K562 (cell line): ENCODE measurements at regions not wholly inside any gene's neighbourhood (a gene's known extent, or its start where the extent isn't known, plus 50 kb on each side); places are given as distances from the start of the nearest gene placed in this dataset.

Experiments used
- ATAC-seq: fragments of 200-7000 bp; cut with Tn5 transposase; 3 replicates; pipeline ENCODE4 v1.9.1; 2020; ENCODE audit warnings: moderate library complexity
- BruUV-seq: library from RNA; stranded (reverse); fragments of 400-500 nt; replicated peaks from 2 replicates; lab custom pipeline; 2021; lab: Mats Ljungman, UMichigan
- CTCF ChIA-PET: fragments of 300-600 bp; formaldehyde crosslinking; extraction: SDS; loops from one replicate; lab custom pipeline; 2021; ENCODE audit warnings: low intra/inter-chr PET ratio; lab: Yijun Ruan, JAX
- POLR2A ChIA-PET: fragments of 300-600, 350-650 bp; sonication (Branson Sonifier 250); formaldehyde crosslinking; extraction: SDS; loops from one replicate; lab custom pipeline; 2021; ENCODE audit warnings: antibody characterized with exemption, inconsistent platforms; lab: Yijun Ruan, JAX
- DNase-seq, 4 experiments: peaks; one replicate each; pipeline versions ENCODE4 v3.0.0 to v3.0.0-alpha.2; 2011 to 2018; ENCODE audit warnings: low spot score in 3 of 4, mixed read lengths in 3 of 4; ENCODE audit errors: extremely low read depth in 1 of 4
- FAIRE-seq: peaks from 2 replicates; lab custom pipeline; 2011; peaks lifted over from hg19 to GRCh38; lab: Jason Lieb, UNC
- H2AFZ ChIP-seq: 2 replicates; pipeline ENCODE4 v1.6.0; 2011; ENCODE audit warnings: low read depth, low read length, control low read depth, inconsistent platforms
- H3K27ac ChIP-seq: fragments of 200-600 bp; 3 replicates; pipeline ENCODE4 v1.8.0; 2011; ENCODE audit warnings: low read depth, mild to moderate bottlenecking, control low read depth, inconsistent platforms, low read length, moderate library complexity, mixed read lengths; ENCODE audit errors: extremely low read depth
- H3K27me3 ChIP-seq, 2 experiments: fragments of 300-600 bp in 1 of 2; 2 replicates in 1 of 2; 3 replicates in 1 of 2; pipeline versions ENCODE4 v1.6.0 to v1.8.0; 2011; ENCODE audit warnings: inconsistent platforms in 2 of 2, low read length in 2 of 2, mild to moderate bottlenecking in 1 of 2, mixed read lengths in 1 of 2, moderate library complexity in 1 of 2; ENCODE audit not compliant: control insufficient read depth in 2 of 2, insufficient read depth in 2 of 2
- H3K36me3 ChIP-seq: fragments of 300-600 bp; 3 replicates; pipeline ENCODE4 v1.8.0; 2011; ENCODE audit warnings: mild to moderate bottlenecking, low read length, inconsistent platforms; ENCODE audit not compliant: control insufficient read depth, insufficient read depth
- H3K4me1 ChIP-seq, 2 experiments: fragments of 200-600 bp in 1 of 2; replicated peaks in 1 of 2; 2 replicates in 1 of 2; 3 replicates in 1 of 2; pipeline versions ENCODE4 v1.5.1 to v1.8.0; 2011; ENCODE audit warnings: inconsistent platforms in 2 of 2, low read length in 2 of 2, mild to moderate bottlenecking in 1 of 2, mixed read lengths in 1 of 2, moderate library complexity in 1 of 2; ENCODE audit not compliant: control insufficient read depth in 2 of 2, insufficient read depth in 2 of 2
- H3K4me2 ChIP-seq: 2 replicates; pipeline ENCODE4 v1.6.1; 2011; ENCODE audit warnings: low read length, control low read depth, inconsistent platforms, mixed read lengths; ENCODE audit not compliant: insufficient read depth
- H3K4me3 ChIP-seq: fragments of 200-600 bp; sonication (generic), shearing (Covaris generic); 2 replicates; pipeline ENCODE4 v1.5.1; 2016; ENCODE audit warnings: control low read depth, inconsistent platforms
- H3K79me2 ChIP-seq: fragments of 200-600 bp; 3 replicates; pipeline ENCODE4 v1.8.0; 2011; ENCODE audit warnings: low read length, inconsistent platforms; ENCODE audit not compliant: control insufficient read depth, insufficient read depth
- H3K9ac ChIP-seq, 2 experiments: 2 replicates each; pipeline versions ENCODE4 v1.6.0 to v1.6.1; 2011; ENCODE audit warnings: low read depth in 2 of 2, low read length in 2 of 2, control low read depth in 1 of 2, inconsistent platforms in 1 of 2, mild to moderate bottlenecking in 1 of 2, mixed read lengths in 1 of 2; ENCODE audit not compliant: insufficient read depth in 1 of 2
- H3K9me1 ChIP-seq: one replicate; pipeline ENCODE4 v1.6.0; 2011; ENCODE audit warnings: inconsistent platforms, mild to moderate bottlenecking, low read length, moderate library complexity; ENCODE audit not compliant: control insufficient read depth, insufficient read depth
- H3K9me3 ChIP-seq: replicated peaks from 2 replicates; pipeline ENCODE4 v1.5.1; 2011; ENCODE audit warnings: low read depth, low read length, inconsistent platforms; ENCODE audit not compliant: control insufficient read depth, insufficient read depth
- H4K20me1 ChIP-seq: replicated peaks from 2 replicates; pipeline ENCODE4 v1.6.1; 2011; ENCODE audit warnings: low read length, inconsistent platforms, mixed read lengths; ENCODE audit not compliant: control insufficient read depth, insufficient read depth
- ATF3 ChIP-seq, 2 experiments: fragments of 450-650 bp in 1 of 2; sonication (generic) in 1 of 2; formaldehyde crosslinking in 1 of 2; IDR thresholded peaks in 1 of 2; conservative IDR thresholded peaks in 1 of 2; 2 replicates each; pipeline versions ENCODE4 v1.6.1 to v1.8.1; 2016 to 2023; ENCODE audit warnings: mild to moderate bottlenecking in 2 of 2, moderate library complexity in 2 of 2, inconsistent platforms in 1 of 2, missing genetic modification reagents in 1 of 2
- ZNF263 ChIP-seq: sonication (generic); formaldehyde crosslinking; IDR thresholded peaks from 2 replicates; pipeline ENCODE4 v1.8.0; 2022; ENCODE audit warnings: mild to moderate bottlenecking, missing genetic modification reagents, borderline replicate concordance
- ZNF384 ChIP-seq: IDR thresholded peaks from 2 replicates; pipeline ENCODE4 v1.6.1; 2012; ENCODE audit warnings: low read depth, low read length, improper control_type of control experiment
- WGBS: fragments of 100-300 bp; shearing (Covaris generic); methylation state at CpG from one replicate; pipeline ENCODE4 v1.1.6; 2016; ENCODE audit warnings: low coverage, mixed read lengths; ENCODE audit not compliant: insufficient coverage; ENCODE audit errors: missing lambda C conversion rate; 5-methylcytosine and 5-hydroxymethylcytosine counted together
- in situ Hi-C: fragments of 300-500 bp; cut with MboI; formaldehyde crosslinking; loops from 4 replicates; pipeline ENCODE4 v1.15.0; 2018; ENCODE audit warnings: inconsistent platforms, mixed read lengths
- intact Hi-C: fragments of 100-400 bp; cut with micrococcal nuclease; formaldehyde crosslinking; loops from 2 replicates; pipeline ENCODE4 v1.14.2; 2022

- Histone ChIP-seq H3K9me3 (no peaks in the 10 kb centered on the region), H3K9ac (no peak overlapping the region), H4K20me1 (peaks cover 21% of the 10 kb centered on the region; the same call in 1 of the 2 replicates), H3K79me2 (no peaks in the 10 kb centered on the region; the same call in 2 of the 3 replicates), H3K9me1 (no peaks in the 10 kb centered on the region), H3K36me3 (peaks cover 36% of the 10 kb centered on the region), H3K27me3 (no peaks in the 10 kb centered on the region), H3K27ac (no peak overlapping the region; the same call in 2 of the 3 replicates), H3K4me3 (no peak overlapping the region), H2AFZ (no peak overlapping the region), H3K4me2 (no peak overlapping the region), H3K4me1 (peaks cover 18 to 30% of the 10 kb centered on the region in 2 experiments; a peak in 4 of 5 replicates)
- TF ChIP-seq ZNF263 (CRISPR knock-in tag) (peak; percentile 24; the same call in 1 of the 2 replicates), ZNF384 (no peak), ATF3 (IDR thresholded peaks at IDR 0.05) (no peak), ATF3 (CRISPR knock-in tag; conservative IDR thresholded peaks at IDR 0.05) (no peak)
- ATAC-seq (no peak), DNase-seq (no peak), FAIRE-seq (no peak)
- no TSS peak for BruUV-seq
- intact Hi-C loops (no loop called here), in situ Hi-C loops (no loop called here)
- CTCF ChIA-PET, result no interaction called here
- POLR2A ChIA-PET, result interaction anchor here (0.6 to 1.3 kb wide), 4 partner anchors 21 to 428 kb away, joined by 3 to 5 read pairs (median 3); partner anchors contain the start of gene CRCP
- 84% methylated on average over 4 of the region's 5 CpGs for WGBS
Measured at GRCh38 chr7:66542049-66542448, 86.6 kb upstream of the KCTD7 start.
